Calu3 (cell line): ENCODE measurements at regions not wholly inside any gene's neighbourhood (a gene's known extent, or its start where the extent isn't known, plus 50 kb on each side); places are given as distances from the start of the nearest gene placed in this dataset.

Source experiments
- BruUV-seq: library from RNA; stranded (reverse); fragments of 400-500 nt; replicated peaks from 2 replicates; lab custom pipeline; 2021; lab: Mats Ljungman, UMichigan
- CTCF ChIA-PET: fragments of 300-600 bp; sonication (Branson Sonifier 250); formaldehyde crosslinking; loops from one replicate; lab custom pipeline; 2022; ENCODE audit warnings: antibody characterized with exemption; lab: Charles Lee
- DNase-seq: peaks from one replicate; pipeline ENCODE4 v3.0.0; 2022
- H3K27ac Mint-ChIP-seq: one replicate; pipeline ENCODE4 v1.8.0; 2022; ENCODE audit warnings: mixed read lengths; ENCODE audit not compliant: unreplicated experiment
- H3K27me3 Mint-ChIP-seq: one replicate; pipeline ENCODE4 v1.8.0; 2022; ENCODE audit warnings: mixed read lengths; ENCODE audit not compliant: unreplicated experiment
- H3K36me3 Mint-ChIP-seq: one replicate; pipeline ENCODE4 v1.8.0; 2022; ENCODE audit warnings: mild to moderate bottlenecking, moderate library complexity, mixed read lengths; ENCODE audit not compliant: insufficient read depth, unreplicated experiment
- H3K4me1 Mint-ChIP-seq: one replicate; pipeline ENCODE4 v1.8.0; 2022; ENCODE audit warnings: mild to moderate bottlenecking, low read depth, mixed read lengths; ENCODE audit not compliant: unreplicated experiment
- H3K4me3 Mint-ChIP-seq: one replicate; pipeline ENCODE4 v1.8.0; 2022; ENCODE audit warnings: mild to moderate bottlenecking, low read depth, moderate library complexity, mixed read lengths; ENCODE audit not compliant: unreplicated experiment
- H3K9me3 Mint-ChIP-seq: one replicate; pipeline ENCODE4 v1.8.0; 2022; ENCODE audit warnings: low read depth, mixed read lengths; ENCODE audit not compliant: unreplicated experiment
- CTCF ChIP-seq: fragments of 200-600 bp; IDR thresholded peaks from one replicate; pipeline ENCODE4 v1.8.0; 2022; ENCODE audit warnings: antibody characterized with exemption; ENCODE audit not compliant: unreplicated experiment
- intact Hi-C: fragments of 100-400 bp; cut with micrococcal nuclease; formaldehyde crosslinking; loops from one replicate; pipeline ENCODE4 v1.10.0; 2022; ENCODE audit not compliant: unreplicated experiment

DNA sequence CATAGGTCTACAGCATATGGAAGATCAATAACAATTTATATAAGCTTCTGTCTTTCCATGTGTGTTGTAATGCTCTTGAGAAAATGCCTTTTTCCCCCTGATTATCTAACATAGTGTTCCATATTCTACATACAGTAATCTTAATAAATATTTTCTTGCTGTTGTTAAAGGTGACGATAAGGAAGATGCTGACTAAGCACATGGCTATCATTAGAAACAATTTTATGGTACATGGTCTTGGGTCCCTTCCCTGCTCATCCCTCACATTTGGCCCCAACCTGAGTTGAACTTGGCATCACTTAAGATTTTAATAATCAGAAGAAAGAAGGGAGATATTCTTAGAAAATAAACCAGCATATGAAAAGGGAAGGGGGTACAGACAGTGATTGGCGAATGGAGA lies 382.1 kb upstream of the CDH20 start:
- Mint-ChIP-seq H3K4me1 (no peaks in the 10 kb centered on the region), H3K27me3 (no peaks in the 10 kb centered on the region), H3K36me3 (no peaks in the 10 kb centered on the region), H3K9me3 (no peaks in the 10 kb centered on the region), H3K27ac (no peak overlapping the region), H3K4me3 (no peak overlapping the region)
- no peak for TF ChIP-seq CTCF
- CTCF ChIA-PET = interaction anchor here (0.8 kb wide), 1 partner anchor 10 kb away, joined by 4 read pairs; no protein-coding TSS in a partner anchor
- no peak for DNase-seq
- BruUV-seq = no TSS peak
- intact Hi-C loops = no loop called here

DNA sequence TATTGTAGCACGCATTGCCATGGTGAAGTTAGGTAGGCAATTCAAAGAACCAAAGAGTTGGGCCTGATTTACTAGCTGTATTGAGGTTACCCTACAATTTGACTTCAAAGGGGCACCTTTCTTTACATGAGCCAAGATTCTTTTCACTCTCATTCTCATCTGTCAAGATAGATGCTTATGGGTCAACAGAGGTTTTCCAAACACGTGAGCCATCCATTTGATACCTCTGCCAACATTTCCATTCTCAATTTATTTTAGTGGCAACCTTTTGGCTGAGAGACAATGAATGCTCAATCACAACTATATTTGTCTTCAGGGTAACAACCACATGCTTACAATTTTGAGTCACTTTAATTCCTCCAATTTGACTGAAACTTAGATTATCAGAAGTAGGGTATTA lies 370.6 kb upstream of the CDH20 start:
- Mint-ChIP-seq H3K36me3 (no peaks in the 10 kb centered on the region), H3K4me1 (no peaks in the 10 kb centered on the region), H3K9me3 (no peaks in the 10 kb centered on the region), H3K4me3 (no peak overlapping the region), H3K27me3 (no peaks in the 10 kb centered on the region), H3K27ac (no peak overlapping the region)
- CTCF ChIA-PET = no interaction called here
- no TSS peak for BruUV-seq
- no peak for DNase-seq
- intact Hi-C loops = no loop called here
- no peak for TF ChIP-seq CTCF

DNA sequence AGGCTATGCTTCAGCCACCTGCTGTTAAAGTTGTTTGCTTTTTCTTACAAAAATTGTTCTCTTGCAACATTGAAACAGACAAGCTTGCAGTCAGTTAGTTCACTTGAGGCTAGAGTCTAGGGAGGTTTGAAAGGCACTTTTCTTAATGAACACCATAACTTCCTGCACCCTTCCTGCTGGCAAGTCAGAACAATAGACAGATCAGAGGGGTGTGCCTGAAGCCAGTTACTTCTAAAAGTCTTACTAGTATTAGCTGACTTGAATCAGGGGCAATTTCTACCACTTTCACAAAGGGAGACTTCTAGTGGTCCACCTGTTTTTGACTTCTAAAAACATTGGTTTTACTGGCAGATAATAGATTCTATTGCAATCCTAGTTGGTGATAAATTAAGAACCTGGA lies 367.4 kb upstream of the CDH20 start:
- CTCF ChIA-PET = no interaction called here
- no TSS peak for BruUV-seq
- no peak for TF ChIP-seq CTCF
- H3K9me3 Mint-ChIP-seq = no peaks in the 10 kb centered on the region
- H3K4me3 Mint-ChIP-seq = no peak overlapping the region
- no peaks in the 10 kb centered on the region for H3K36me3 Mint-ChIP-seq
- intact Hi-C loops = no loop called here
- H3K27ac Mint-ChIP-seq = no peak overlapping the region
- no peak for DNase-seq
- no peaks in the 10 kb centered on the region for H3K4me1 Mint-ChIP-seq
- no peaks in the 10 kb centered on the region for H3K27me3 Mint-ChIP-seq

DNA sequence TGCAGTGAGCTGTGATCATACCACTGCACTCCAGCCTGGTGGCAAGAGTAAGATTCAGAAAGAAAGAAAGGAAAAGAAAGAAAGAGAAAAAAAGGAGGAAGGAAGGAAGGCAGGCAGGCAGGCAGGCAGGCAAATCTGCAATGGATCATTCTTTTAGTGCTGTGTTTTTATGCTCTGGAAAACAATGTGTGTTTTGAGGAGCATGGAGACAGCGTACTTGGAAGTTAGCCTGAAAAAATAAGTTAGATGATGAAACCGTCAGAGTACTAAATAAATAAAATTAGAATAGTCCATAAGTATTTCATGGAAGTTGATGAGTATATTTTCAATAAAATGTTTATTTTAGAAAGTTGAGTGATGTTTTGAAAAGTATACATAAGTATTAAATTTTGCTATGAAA lies 366.4 kb upstream of the CDH20 start:
- no peaks in the 10 kb centered on the region for H3K27me3 Mint-ChIP-seq
- no peaks in the 10 kb centered on the region for H3K9me3 Mint-ChIP-seq
- H3K4me3 Mint-ChIP-seq = no peak overlapping the region
- no peaks in the 10 kb centered on the region for H3K4me1 Mint-ChIP-seq
- intact Hi-C loops = no loop called here
- no TSS peak for BruUV-seq
- no peaks in the 10 kb centered on the region for H3K36me3 Mint-ChIP-seq
- no peak for DNase-seq
- CTCF ChIA-PET = interaction anchor here (0.7 kb wide), 1 partner anchor 518 kb away, joined by 3 read pairs; no protein-coding TSS in a partner anchor
- H3K27ac Mint-ChIP-seq = no peak overlapping the region
- no peak for TF ChIP-seq CTCF

- Mint-ChIP-seq H3K27ac (no peak overlapping the region), H3K36me3 (no peaks in the 10 kb centered on the region), H3K4me3 (no peak overlapping the region), H3K9me3 (no peaks in the 10 kb centered on the region), H3K4me1 (no peaks in the 10 kb centered on the region), H3K27me3 (no peaks in the 10 kb centered on the region)
- CTCF ChIA-PET = no interaction called here
- intact Hi-C loops = no loop called here
- no peak for DNase-seq
- TF ChIP-seq CTCF = no peak
- no TSS peak for BruUV-seq
Measured at GRCh38 chr18:60975420-60975819, 357.8 kb upstream of the CDH20 start.
